Middle frontal gyrus (tissue), 1 donor: ENCODE measurements at regions not wholly inside any gene's neighbourhood (a gene's known extent, or its start where the extent isn't known, plus 50 kb on each side); places are given as distances from the start of the nearest gene placed in this dataset.
"Not testable (repeated sequence)": the region's sequence is repeated elsewhere in the genome, so short reads cannot be mapped to it uniquely, and the experiment has no call there.

ENCODE experiments used
- DNase-seq: peaks from one replicate; pipeline ENCODE4 v3.0.0-alpha.2; 2015; ENCODE audit warnings: low spot score; ENCODE audit errors: extremely low spot score

DNA sequence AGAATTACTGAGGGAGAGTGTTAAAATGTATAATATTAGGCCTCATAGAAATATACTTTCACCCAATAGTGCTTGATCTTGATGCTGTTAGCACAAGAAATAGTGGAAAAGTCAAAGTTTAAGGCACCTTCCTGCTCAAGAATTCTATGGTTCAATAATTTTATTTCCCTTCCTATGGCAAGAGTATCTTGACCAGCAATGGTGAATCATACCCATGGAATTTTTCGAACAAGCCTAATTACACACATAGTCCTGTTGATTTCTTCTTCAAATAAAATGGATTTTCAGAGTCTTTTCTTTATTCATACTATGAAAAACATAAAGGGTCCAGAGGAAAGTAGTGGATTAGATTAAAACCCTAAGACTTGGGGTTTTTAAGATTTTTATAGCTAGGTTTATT, 810.6 kb downstream of the CDH11 start:
- DNase-seq: no peak

GRCh38 chr16:64309398-64310110, 812.3 kb downstream of the CDH11 start:
- DNase-seq: no peak

DNA sequence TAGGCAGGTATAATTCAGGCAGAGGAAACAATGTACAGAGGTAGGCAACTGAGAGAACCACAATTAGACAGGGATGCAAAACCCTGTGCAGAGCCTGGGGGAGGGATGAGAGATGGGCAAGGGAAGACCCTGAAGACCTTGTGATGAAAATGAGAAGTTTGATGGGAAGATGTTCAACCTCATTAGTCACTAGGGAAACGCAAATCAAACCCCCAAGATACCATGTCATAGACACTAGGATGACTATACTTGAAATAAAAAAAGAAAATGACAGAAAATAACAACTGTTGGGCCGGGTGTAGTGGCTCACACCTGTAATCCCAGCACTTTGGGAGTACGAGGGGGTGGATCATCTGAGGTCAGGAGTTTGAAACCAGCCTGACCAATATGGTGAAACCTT, 813.1 kb downstream of the CDH11 start:
- no peak for DNase-seq

GRCh38 chr16:64307431-64307830, 814.4 kb downstream of the CDH11 start:
- no peak for DNase-seq

DNA sequence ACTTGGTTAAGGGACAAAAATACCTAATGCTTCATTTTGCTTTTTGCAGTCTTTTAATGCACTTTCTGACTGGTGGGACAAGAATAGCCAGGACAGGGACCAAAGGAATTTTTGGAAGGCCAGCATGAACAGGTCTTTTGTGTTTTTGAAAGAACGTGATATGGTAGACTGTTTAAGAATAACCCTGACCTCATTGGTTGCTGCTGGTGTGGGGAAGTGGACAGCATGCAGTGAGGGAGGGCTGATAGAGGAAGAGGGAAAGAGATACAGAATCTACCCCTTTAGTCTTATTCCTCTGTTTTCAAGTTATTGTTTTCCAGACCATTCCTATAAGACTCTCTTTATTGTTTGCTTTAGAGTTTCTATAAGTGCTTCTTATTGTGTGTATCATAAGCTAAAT, 816.2 kb downstream of the CDH11 start:
- DNase-seq: no peak

- no peak for DNase-seq
Measured at GRCh38 chr16:64304951-64305350, 816.9 kb downstream of the CDH11 start.

- no peak for DNase-seq
Measured at GRCh38 chr16:64304396-64304795, 817.5 kb downstream of the CDH11 start.

DNA sequence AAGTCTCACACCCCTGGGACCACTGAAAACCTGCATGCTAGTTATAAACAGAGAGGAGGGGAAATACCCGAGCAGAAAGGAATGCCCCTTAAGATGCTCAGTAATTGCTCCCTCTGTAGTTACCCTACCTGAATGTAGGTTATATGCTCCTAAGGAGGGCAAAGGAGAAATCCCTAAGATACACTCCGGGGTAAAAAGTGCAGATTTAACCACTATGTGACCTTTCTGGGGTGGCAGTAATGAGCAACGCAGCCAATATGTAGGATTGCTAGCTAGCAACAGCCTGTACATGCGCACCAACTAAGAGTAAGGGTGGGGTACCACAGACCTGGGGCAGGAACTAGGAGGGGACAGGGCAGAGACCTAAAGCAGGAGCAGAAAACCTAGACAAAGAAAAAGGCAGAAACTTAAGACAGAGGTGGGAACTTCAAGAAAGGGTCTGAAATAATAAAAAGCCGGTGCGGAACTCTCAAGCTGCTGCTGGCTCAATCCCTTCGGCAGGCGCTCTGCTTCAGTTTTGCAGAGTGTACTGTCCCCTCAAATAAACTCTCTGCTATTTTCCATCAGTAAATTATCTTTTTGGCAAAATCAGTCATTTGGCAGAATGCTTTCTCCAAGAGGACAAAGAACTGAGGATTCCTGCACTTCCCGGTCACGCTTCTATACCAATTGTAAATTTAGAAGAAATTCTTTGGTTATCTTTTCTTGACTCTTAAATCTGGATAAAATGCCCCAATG, 823.8 kb downstream of the CDH11 start:
- no peak for DNase-seq

DNA sequence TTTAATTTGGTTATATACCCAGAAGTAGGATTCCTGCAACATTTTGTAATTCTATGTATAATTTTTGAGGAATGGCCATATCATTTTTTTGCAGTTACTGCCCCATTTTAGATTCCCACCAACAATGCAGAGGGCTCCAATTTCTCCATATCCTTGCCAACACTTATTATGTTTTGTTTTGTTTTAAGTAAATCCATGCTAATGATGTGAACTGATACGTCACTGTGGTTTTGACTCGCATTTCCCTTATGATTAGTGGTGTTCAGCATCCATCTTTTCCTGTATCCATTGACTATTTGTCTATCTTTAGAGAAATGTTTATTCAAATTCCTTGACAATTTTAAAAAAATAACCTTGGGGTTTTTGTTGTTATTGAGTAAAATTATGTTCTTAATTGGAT, 826.4 kb downstream of the CDH11 start:
- DNase-seq: no peak

- no peak for DNase-seq
Measured at GRCh38 chr16:64292953-64293352, 828.9 kb downstream of the CDH11 start.

- no peak for DNase-seq
Measured at GRCh38 chr16:64292161-64292560, 829.7 kb downstream of the CDH11 start.

DNA sequence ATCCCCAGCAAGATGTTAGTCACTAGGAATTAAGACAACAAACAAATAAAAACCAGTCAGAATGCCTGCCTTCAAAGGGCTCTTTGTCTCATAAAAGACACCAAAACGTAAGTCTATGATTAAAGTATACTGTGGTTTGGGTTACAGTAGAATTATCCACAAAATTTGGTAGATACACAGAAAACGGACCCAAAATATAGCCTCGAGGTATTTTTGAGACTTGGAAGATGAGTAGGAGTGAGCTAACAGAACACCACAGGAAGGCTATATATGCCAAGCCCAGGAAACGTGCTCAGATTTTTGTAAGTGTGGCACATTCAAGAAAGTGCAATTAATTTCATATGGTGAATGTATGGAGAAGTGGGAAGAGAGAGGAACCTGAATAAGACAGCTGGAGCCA, 831.4 kb downstream of the CDH11 start:
- no peak for DNase-seq

DNA sequence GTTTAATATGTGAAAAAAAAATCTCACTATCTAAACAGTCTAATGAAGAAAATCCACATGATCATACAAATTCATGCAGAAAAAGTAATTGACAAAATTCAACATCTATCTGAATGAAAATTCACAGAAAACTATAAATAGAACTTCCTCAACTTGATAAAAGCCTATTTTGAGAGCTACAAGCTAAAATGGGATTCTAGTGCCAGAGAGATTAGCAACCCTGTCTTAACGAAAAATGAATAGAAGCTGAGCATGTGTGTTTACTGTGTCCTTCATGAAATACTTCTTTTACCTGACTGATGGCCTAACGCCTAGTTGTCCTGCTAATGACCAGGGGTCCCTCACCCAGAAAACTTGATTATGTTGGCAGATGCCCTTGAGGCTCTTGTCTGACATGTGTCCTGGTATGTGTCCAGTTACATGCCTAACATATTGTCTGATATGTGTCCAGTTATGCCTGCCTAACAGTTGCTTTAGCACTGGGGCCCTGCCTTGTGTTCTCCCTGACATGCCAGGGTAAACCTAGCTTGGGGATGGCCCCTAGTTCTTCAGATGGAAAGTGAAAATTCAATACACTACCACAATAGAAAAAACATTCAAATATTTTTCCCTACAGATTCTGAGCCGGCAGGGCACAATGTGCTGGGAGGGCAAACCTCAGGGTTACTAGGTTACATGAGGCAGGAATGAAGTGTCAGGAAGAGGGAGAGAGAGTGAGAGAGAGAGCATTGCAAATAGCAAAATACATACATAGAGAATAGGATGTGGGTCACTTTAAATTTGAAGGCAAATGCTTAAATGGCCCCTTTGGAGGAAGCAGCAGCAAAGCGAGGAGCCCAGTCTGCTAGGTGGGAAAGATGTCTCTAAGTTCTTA, 834.0 kb downstream of the CDH11 start:
- DNase-seq: no peak

- DNase-seq: no peak
Measured at GRCh38 chr16:64282181-64282580, 839.7 kb downstream of the CDH11 start.

DNA sequence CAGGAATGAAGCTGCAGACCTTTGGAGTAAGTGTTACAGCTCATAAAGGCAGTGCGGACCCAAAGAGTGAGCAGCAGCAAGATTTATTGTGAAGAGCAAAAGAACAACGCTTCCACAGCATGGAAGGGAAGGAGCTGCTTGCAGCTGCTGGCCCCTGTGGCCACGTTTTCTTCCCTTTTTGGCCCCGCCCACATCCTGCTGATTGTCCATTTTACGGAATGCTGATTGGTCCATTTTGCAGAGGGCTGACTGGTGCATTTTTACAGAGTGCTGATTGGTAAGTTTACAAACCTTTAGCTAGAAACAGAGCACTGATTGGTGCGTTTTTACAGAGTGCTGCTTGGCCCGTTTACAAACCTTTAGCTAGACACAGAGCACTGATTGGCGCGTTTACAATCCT, 841.5 kb downstream of the CDH11 start:
- DNase-seq: no peak

DNA sequence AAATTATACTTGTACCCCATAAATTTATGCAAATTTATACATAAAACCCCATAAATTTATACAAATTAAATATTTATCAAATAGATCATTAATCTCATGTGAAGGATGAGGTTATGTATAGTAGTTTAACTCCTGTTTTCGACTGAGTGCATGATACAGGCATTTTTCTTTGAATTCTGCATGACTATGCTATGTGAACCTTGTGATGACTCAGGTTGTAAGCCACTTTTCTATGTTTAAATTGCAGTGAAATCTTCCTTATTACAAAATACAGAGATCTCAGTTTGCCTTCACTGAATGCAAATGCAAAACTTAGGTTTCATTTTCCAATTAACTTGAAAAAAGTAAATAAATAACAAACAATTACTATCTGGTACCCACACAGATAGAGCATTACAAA, 843.7 kb downstream of the CDH11 start:
- no peak for DNase-seq

GRCh38 chr16:64276646-64277045, 845.2 kb downstream of the CDH11 start:
- DNase-seq: no peak

DNA sequence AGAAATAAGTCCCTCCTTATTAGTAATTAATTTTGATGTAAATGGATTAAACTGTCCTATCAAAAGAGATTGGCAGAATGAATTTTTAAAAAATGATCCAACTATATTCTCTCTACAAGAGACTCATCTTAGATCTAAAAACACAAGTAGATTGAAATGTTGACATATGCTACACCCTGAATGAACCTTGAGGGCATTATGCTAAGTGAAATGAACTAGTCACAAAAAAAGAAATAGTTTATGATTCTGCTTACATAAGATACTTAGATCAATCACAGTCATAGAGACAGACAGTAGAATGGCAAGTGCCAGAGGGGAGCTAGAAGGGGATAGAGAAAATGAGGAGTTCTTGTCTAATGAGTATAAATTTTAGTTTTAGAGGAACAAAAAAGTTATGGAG, 849.8 kb downstream of the CDH11 start:
- no peak for DNase-seq

GRCh38 chr16:64269756-64270155, 852.1 kb downstream of the CDH11 start:
- no peak for DNase-seq

DNA sequence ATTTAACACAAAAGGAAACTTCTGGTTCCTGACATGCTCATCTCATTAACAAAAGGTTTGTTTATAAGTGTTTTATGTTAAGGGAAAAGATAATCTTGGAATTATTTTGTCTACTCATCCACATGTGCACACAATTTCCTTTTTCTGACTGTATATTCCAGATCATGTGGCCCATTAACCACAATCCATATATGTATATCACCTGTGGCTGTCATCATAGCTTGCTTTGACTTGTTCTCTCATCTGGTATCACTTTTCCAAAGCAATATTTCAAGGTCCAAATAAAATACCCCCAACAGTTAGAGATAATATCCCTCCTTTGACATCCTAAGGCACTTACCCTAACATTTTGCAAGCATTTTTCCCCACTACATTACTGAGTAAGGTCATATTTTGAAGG, 856.1 kb downstream of the CDH11 start:
- no peak for DNase-seq

GRCh38 chr16:64260631-64261401, 861.0 kb downstream of the CDH11 start:
- DNase-seq: not testable (repeated sequence)
